T-helper 17 cell (primary cell): ENCODE measurements at regions not wholly inside any gene's neighbourhood (a gene's known extent, or its start where the extent isn't known, plus 50 kb on each side); places are given as distances from the start of the nearest gene placed in this dataset.

Experiments used
- ATAC-seq: fragments of 150-1000 bp; cut with Tn5 transposase; 2 replicates; pipeline ENCODE4 v1.10.0; 2021; ENCODE audit warnings: mild to moderate bottlenecking, moderate library complexity
- DNase-seq, 3 donors: peaks; one replicate each; pipeline versions ENCODE4 v3.0.0 to v3.0.0-alpha.2; 2020 to 2021
- H3K9me3 ChIP-seq: one replicate; pipeline ENCODE4 v1.7.0; 2013; ENCODE audit warnings: low read length, mild to moderate bottlenecking; ENCODE audit not compliant: control insufficient read depth, poor library complexity, severe bottlenecking
- H3K27ac Mint-ChIP-seq: one replicate; pipeline ENCODE4 v1.8.0; 2022; ENCODE audit warnings: mild to moderate bottlenecking, moderate library complexity, mixed read lengths
- H3K27me3 Mint-ChIP-seq: one replicate; pipeline ENCODE4 v1.8.0; 2022; ENCODE audit warnings: mixed read lengths
- H3K36me3 Mint-ChIP-seq: one replicate; pipeline ENCODE4 v1.8.0; 2022; ENCODE audit warnings: low read depth, mixed read lengths
- H3K4me1 Mint-ChIP-seq: one replicate; pipeline ENCODE4 v1.8.0; 2022; ENCODE audit warnings: mild to moderate bottlenecking, mixed read lengths
- H3K4me3 Mint-ChIP-seq: one replicate; pipeline ENCODE4 v1.8.0; 2022; ENCODE audit warnings: mild to moderate bottlenecking, moderate library complexity, mixed read lengths

DNA sequence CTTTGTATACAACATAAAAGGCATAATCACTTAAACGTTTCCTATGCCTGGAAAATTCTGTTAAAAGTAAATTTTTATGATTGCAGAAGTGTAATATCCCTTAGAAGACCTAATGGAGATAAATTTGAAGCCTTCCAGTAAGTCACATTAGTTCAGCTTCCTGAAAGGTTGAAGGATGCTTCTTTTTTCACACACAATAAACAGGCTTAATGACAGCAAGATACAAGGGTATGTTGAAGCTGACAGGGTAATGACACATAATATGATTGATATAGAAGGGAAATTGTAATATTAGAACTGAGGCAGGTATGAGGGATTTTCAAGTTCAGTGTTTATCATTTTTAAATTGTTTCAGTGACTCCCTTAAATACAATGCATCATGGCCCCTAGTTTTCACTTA lies 161.8 kb upstream of the NAALADL2 start:
- H3K36me3 Mint-ChIP-seq = no peaks in the 10 kb centered on the region
- DNase-seq (no peak), ATAC-seq (no peak)
- H3K27ac Mint-ChIP-seq = no peak overlapping the region
- H3K9me3 ChIP-seq = no peaks in the 10 kb centered on the region
- H3K4me3 Mint-ChIP-seq = no peak overlapping the region
- H3K27me3 Mint-ChIP-seq = no peaks in the 10 kb centered on the region
- H3K4me1 Mint-ChIP-seq = no peaks in the 10 kb centered on the region

DNA sequence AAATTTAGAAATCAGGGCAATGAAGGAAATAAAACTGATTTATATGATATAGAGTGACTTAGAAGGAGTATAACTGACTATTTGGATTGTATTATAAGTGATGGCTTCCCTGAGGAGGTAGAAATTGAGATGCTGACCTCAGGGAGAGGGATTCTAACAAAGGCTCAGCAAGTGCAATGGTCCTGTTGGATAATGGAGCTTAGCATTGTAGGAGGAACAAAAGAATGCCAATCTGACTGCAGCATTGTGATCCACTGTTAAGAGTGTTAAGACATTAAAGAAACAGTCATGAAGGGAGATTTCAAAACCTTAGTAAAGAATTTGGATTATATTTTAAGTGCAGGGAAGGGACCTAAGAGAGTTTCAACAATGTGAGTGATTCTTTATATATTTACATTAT lies 158.4 kb upstream of the NAALADL2 start:
- no peaks in the 10 kb centered on the region for H3K4me1 Mint-ChIP-seq
- ATAC-seq (no peak), DNase-seq (no peak)
- no peak overlapping the region for H3K27ac Mint-ChIP-seq
- H3K27me3 Mint-ChIP-seq = no peaks in the 10 kb centered on the region
- no peak overlapping the region for H3K4me3 Mint-ChIP-seq
- H3K9me3 ChIP-seq = no peaks in the 10 kb centered on the region
- H3K36me3 Mint-ChIP-seq = no peaks in the 10 kb centered on the region

DNA sequence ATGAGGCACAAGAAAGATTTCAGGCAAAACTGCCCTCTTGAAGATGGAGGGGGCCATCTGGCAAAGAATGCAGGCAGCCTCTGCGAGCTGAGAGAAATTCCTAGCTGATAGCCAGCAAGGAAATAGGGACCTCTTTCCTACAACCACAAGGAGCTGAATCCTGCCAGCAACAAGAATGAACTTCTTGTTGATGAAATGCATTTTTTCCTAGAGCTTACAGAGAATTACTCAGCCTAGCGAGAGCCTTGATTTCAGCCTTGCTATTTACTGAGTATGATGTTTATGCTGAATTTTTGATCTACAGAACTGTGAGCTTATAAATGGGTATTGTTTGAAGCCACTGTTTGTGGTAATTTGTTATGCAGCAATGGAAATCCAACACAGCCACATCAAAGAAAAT lies 148.5 kb upstream of the NAALADL2 start:
- no peaks in the 10 kb centered on the region for H3K9me3 ChIP-seq
- H3K36me3 Mint-ChIP-seq = no peaks in the 10 kb centered on the region
- no peak overlapping the region for H3K4me3 Mint-ChIP-seq
- ATAC-seq (no peak), DNase-seq (no peak)
- no peaks in the 10 kb centered on the region for H3K27me3 Mint-ChIP-seq
- H3K4me1 Mint-ChIP-seq = no peaks in the 10 kb centered on the region
- H3K27ac Mint-ChIP-seq = no peak overlapping the region

DNA sequence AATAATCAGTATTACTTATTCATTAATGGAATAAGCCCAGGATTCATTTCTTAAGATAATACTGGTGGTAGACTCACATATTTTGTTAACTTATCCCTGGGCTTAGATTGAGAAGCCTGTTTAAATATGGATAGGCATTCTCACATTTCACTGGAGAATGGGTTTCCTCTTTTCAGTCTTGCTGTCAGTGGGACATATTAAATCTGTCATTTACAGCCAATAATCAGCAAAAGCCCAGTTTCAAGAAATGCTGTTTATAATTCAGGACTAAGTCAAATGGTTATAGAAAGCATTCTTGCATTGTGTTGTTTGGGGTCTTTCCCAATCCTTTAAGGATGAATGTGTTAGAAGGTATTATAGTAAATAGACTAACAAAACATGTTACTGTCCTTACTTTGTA lies 143.7 kb upstream of the NAALADL2 start:
- Mint-ChIP-seq H3K4me1 (no peaks in the 10 kb centered on the region), H3K27me3 (no peaks in the 10 kb centered on the region), H3K27ac (no peak overlapping the region), H3K4me3 (no peak overlapping the region), H3K36me3 (no peaks in the 10 kb centered on the region)
- no peak for DNase-seq
- no peaks in the 10 kb centered on the region for H3K9me3 ChIP-seq
- ATAC-seq = no peak

DNA sequence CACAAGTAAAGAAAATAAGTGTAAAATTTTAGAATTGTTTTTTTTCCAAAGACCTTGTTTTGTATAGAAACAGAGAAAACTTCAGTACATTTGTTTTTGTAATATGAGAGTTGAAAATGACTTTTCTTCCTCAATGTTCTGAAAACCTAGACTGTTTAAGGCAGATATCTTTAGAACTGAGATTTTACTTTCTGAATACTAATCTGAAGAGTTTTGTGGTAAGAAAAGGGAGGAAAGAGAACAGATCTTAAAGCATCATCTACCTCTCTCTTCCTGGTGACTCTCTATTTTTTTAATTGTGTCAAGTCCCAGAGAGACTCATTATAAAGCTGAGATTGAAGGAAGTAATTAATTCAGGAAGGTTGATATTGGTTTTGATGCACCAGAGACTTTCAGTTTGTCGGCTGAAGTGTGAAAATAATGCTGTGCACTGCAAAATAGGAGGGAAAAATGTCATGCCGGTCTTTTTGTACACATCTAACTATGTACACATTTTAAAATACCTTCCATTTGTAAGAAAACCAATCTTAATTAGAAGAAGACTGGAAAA lies 142.1 kb upstream of the NAALADL2 start:
- Mint-ChIP-seq H3K27me3 (no peaks in the 10 kb centered on the region), H3K4me1 (no peaks in the 10 kb centered on the region), H3K4me3 (no peak overlapping the region), H3K36me3 (no peaks in the 10 kb centered on the region), H3K27ac (no peak overlapping the region)
- no peak for DNase-seq
- H3K9me3 ChIP-seq = no peaks in the 10 kb centered on the region
- ATAC-seq = no peak

DNA sequence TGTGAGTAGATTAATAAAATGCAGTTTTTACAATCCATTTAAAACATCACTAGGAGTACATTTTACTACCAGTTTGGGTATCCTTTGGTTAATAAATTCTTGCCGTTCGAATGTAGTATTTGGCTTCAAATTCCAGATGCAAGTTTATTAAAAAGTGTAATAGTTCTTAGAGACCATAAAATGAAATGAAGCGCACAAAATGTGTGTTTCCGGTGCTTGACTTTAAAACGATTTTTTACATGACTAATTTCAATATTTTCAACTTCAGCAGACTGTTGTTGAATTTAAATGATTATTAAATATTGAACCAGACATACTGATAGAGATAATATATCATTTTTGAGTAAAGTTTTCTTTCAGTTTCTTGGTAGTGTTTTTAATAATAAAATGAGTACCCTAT lies 138.4 kb upstream of the NAALADL2 start:
- no peak overlapping the region for H3K4me3 Mint-ChIP-seq
- H3K9me3 ChIP-seq = no peaks in the 10 kb centered on the region
- no peaks in the 10 kb centered on the region for H3K36me3 Mint-ChIP-seq
- DNase-seq = no peak
- no peaks in the 10 kb centered on the region for H3K27me3 Mint-ChIP-seq
- ATAC-seq = no peak
- H3K27ac Mint-ChIP-seq = no peak overlapping the region
- no peaks in the 10 kb centered on the region for H3K4me1 Mint-ChIP-seq

DNA sequence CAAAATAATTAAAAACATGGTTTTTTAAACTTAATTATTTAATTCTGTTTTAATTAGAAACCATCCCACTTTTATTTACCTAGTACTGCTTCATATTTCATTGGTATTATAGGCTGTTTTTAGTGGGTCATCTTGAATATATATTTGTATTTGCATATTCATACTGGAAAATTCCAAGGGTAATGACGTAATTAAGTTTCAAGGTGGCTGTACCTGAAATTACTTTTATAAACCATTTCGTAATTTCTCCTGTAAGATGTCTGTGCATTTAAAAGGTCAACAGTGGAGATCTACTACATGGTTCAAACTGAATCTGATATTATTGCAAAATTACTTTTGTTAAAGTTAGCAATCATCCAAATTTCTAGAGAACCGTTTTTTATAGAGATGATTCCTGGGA lies 133.8 kb upstream of the NAALADL2 start:
- Mint-ChIP-seq H3K4me1 (no peaks in the 10 kb centered on the region), H3K27ac (no peak overlapping the region), H3K4me3 (no peak overlapping the region), H3K36me3 (no peaks in the 10 kb centered on the region), H3K27me3 (no peaks in the 10 kb centered on the region)
- ATAC-seq (no peak), DNase-seq (no peak)
- peaks cover 2% of the 10 kb centered on the region for H3K9me3 ChIP-seq

DNA sequence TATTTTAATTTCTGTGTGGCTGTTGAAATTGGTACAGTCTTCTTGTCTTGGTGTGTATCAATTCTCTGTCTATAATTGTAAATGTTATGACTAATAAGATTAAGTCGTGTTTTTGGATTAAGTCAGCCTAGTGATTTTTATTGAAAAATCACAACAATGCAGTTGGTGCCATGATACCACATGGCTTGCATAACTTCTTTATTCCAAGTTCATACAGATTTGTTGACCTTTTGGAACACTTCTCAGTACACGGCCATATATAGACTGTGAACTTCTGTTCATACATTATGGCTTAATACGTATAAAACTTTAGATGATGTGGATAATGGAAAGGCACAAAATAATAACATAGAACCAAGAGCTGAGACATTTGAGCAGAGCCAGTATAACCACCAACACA lies 121.2 kb upstream of the NAALADL2 start:
- Mint-ChIP-seq H3K27me3 (no peaks in the 10 kb centered on the region), H3K36me3 (no peaks in the 10 kb centered on the region), H3K27ac (no peak overlapping the region), H3K4me3 (no peak overlapping the region), H3K4me1 (no peaks in the 10 kb centered on the region)
- no peak for ATAC-seq
- DNase-seq = no peak
- H3K9me3 ChIP-seq = no peaks in the 10 kb centered on the region

DNA sequence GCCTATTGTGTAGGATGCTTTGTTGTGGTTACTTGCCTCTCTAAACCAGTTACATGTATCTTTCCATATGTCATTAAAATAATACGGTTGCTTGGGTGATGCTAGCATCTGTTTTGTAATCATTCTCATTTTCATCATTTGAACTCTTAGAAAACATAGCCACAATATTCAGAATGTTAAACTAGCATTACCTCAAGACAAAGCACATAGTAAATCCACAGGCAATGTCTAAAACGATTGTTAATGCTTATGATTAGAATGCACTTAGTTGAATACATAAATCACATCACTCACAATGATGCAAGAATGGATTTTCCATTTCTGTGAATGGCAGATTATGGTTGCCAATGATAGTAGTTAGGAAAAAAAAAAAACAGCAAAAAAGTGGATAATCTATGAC lies 110.0 kb upstream of the NAALADL2 start:
- no peaks in the 10 kb centered on the region for H3K4me1 Mint-ChIP-seq
- ATAC-seq (no peak), DNase-seq (no peak)
- no peaks in the 10 kb centered on the region for H3K9me3 ChIP-seq
- no peaks in the 10 kb centered on the region for H3K36me3 Mint-ChIP-seq
- no peak overlapping the region for H3K27ac Mint-ChIP-seq
- H3K4me3 Mint-ChIP-seq = no peak overlapping the region
- H3K27me3 Mint-ChIP-seq = no peaks in the 10 kb centered on the region

DNA sequence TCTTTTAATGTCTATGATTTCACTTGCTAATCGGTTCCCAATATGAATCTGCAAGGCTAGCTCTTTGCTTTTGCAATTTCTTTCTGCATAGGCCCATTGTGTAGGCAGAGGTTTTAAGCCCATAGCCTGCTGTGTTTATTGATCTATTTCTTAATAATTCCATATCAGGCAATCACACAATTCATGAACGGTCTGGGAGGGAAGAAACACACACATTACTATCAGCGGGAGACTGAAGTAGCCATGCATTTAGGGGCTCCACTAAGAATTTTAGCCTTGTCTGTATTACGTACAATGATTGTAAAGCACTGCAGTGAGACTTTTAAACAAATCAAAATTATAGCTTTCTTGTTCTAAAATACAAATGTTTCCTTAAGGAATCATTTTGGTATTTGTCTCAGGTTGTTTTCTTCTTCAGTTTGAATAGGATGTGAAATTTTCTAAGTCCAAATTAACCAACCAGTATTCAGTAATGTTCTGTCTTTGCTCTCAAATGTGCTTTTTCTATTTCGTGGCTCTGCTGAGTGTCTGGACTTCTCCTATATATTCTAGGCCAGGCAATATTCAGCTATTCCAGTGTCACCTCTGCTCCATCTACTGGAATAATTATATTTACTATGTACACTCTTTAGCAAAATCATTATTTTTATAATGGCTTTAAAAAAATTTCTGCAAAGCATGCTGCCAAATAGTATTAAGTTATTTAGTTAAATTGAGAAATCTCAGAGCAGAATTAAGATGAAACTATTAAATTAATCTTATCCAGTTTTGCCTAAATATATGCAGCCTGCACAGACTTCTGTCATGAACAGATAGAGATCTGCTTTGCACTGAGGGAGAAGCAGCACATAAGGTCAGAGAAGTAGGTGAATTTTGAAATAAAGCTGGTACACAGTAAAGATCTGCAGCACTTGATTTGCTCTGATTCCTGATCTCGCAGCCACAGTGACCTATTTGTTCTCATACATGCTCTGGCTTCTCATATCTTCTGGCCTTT lies 103.0 kb upstream of the NAALADL2 start:
- no peaks in the 10 kb centered on the region for H3K9me3 ChIP-seq
- Mint-ChIP-seq H3K4me1 (no peaks in the 10 kb centered on the region), H3K36me3 (no peaks in the 10 kb centered on the region), H3K27me3 (no peaks in the 10 kb centered on the region), H3K4me3 (no peak overlapping the region), H3K27ac (no peak overlapping the region)
- DNase-seq (no peak), ATAC-seq (no peak)

DNA sequence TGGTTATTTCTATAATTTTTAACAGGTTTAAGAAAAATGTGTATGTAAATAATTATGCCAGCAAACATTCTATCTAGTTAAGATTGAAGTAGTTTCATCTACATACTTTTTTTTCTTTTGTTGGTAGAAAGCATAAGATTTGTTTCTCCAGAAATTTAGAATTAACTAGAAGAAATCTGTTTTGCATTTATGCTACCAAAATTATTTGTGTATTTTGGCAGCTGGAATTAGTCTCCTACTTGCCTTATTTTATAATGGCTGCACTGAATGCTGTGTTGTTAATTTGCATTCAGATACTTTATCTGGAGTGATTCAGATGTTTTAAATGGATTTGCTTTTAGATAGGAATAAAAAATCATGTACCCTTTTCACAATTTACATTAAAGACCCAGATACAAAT lies 100.2 kb upstream of the NAALADL2 start:
- no peak overlapping the region for H3K27ac Mint-ChIP-seq
- no peaks in the 10 kb centered on the region for H3K9me3 ChIP-seq

DNA sequence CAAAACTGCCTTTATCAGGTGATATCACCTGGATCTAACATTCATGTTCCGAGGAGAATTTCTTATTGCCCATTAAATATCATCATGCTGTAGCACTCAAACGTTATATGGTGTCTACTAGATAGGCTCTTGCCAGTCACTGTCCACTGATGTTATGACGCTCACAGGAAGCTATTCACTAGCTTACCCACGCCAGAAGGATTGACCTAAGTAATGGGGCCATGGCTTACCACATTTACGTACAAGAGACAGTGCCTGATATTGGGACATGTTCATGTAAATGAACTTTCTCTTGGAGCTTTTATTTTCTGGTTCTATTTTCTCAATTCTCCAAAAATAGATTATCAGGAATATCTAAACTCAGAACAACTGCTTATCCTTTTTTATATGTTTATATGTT lies 91.7 kb upstream of the NAALADL2 start:
- no peak for ATAC-seq
- Mint-ChIP-seq H3K27me3 (no peaks in the 10 kb centered on the region), H3K27ac (no peak overlapping the region), H3K36me3 (no peaks in the 10 kb centered on the region), H3K4me3 (no peak overlapping the region), H3K4me1 (no peaks in the 10 kb centered on the region)
- no peak for DNase-seq
- H3K9me3 ChIP-seq = no peaks in the 10 kb centered on the region

More for the DNA sequence above, 100.2 kb upstream of the NAALADL2 start:
- no peak for DNase-seq
- Mint-ChIP-seq H3K4me1 (no peaks in the 10 kb centered on the region), H3K4me3 (no peak overlapping the region), H3K27me3 (no peaks in the 10 kb centered on the region), H3K36me3 (no peaks in the 10 kb centered on the region)
- ATAC-seq = no peak

DNA sequence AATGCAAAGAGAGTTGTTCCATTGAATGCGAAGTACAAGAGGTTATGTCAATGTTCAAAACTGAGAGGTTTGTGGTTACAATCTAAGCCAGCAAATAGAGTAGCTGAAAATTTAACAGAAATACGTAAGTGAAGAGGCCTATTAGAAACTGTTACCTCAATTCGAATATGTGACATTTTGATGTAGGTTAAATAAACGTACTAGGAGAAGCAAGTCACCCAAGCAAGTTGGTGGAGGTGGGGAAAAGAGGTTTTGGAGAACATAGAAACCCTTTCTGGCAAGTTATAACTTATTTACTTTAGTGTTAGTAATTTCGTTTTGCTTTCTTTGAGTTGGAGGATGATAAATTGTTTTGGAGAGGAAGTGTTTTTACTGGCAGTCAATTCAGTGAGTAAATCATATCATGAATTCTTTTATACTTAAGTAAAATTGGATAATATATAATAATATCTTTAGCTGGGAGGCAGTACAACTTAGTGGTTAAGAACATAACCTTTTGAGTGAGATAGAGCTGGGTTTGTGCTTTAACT lies 91.2 kb upstream of the NAALADL2 start:
- Mint-ChIP-seq H3K4me1 (no peaks in the 10 kb centered on the region), H3K36me3 (no peaks in the 10 kb centered on the region), H3K27ac (no peak overlapping the region), H3K27me3 (no peaks in the 10 kb centered on the region), H3K4me3 (no peak overlapping the region)
- DNase-seq (no peak), ATAC-seq (no peak)
- no peaks in the 10 kb centered on the region for H3K9me3 ChIP-seq

DNA sequence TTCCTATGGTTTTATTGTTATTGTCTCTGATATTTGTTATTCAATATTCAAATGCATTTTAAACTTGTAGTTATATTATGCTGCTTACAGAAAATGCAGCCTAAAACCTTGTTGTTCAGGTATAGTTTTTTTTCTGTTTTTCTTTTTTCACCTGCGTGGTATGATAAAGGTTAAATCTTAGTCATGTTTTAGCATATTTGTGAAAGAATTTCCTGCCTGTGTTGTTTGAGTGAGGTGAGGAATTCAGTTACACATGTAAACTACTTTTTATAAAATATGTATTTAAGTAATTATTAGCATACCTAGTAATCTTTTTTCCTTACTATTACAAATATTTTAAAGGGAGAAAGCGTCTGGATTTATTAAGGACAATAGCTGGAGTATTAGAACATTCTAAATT lies 90.0 kb upstream of the NAALADL2 start:
- Mint-ChIP-seq H3K36me3 (no peaks in the 10 kb centered on the region), H3K27me3 (no peaks in the 10 kb centered on the region), H3K4me1 (no peaks in the 10 kb centered on the region), H3K27ac (no peak overlapping the region), H3K4me3 (no peak overlapping the region)
- DNase-seq = no peak
- H3K9me3 ChIP-seq = no peaks in the 10 kb centered on the region
- no peak for ATAC-seq
